A673 (cell line): ENCODE measurements at regions not wholly inside any gene's neighbourhood (a gene's known extent, or its start where the extent isn't known, plus 50 kb on each side); places are given as distances from the start of the nearest gene placed in this dataset.

Source experiments
- BruUV-seq: library from RNA; stranded (reverse); fragments of 400-500 nt; replicated peaks from 2 replicates; lab custom pipeline; 2021; lab: Mats Ljungman, UMichigan
- CTCF ChIA-PET: fragments of 300-600 bp; sonication (Branson Sonifier 250); formaldehyde crosslinking; loops from one replicate; lab custom pipeline; 2022; ENCODE audit warnings: antibody characterized with exemption; lab: Charles Lee
- POLR2A ChIA-PET: fragments of 300-600 bp; sonication (Branson Sonifier 250); formaldehyde crosslinking; loops from one replicate; lab custom pipeline; 2022; ENCODE audit warnings: antibody characterized with exemption; ENCODE audit not compliant: low non-redundant PET; lab: Charles Lee
- DNase-seq: peaks from one replicate; pipeline ENCODE4 v3.0.0-alpha.2; 2015; ENCODE audit warnings: low spot score
- H3K27ac ChIP-seq: fragments of 200-600 bp; sonication (generic); 2 replicates; pipeline ENCODE4 v1.5.1; 2016; ENCODE audit warnings: mixed run types, low read depth, mild to moderate bottlenecking, mixed read lengths, antibody characterized with exemption, low read length; ENCODE audit not compliant: poor library complexity, severe bottlenecking
- H3K27me3 ChIP-seq: fragments of 200-600 bp; sonication (generic); replicated peaks from 2 replicates; pipeline ENCODE4 v1.6.1; 2017; ENCODE audit warnings: mixed run types, low read depth, mild to moderate bottlenecking, mixed read lengths, antibody characterized with exemption, low read length; ENCODE audit not compliant: insufficient read depth, poor library complexity
- H3K36me3 ChIP-seq: fragments of 200-600 bp; sonication (generic); 2 replicates; pipeline ENCODE4 v1.6.1; 2016; ENCODE audit warnings: mixed run types, mild to moderate bottlenecking, mixed read lengths, antibody characterized with exemption, low read length; ENCODE audit not compliant: insufficient read depth, poor library complexity, severe bottlenecking
- H3K4me1 ChIP-seq: fragments of 200-600 bp; sonication (generic); 2 replicates; pipeline ENCODE4 v1.6.1; 2017; ENCODE audit warnings: mixed run types, mild to moderate bottlenecking, mixed read lengths, antibody characterized with exemption, low read length; ENCODE audit not compliant: insufficient read depth, poor library complexity, severe bottlenecking
- H3K4me3 ChIP-seq: fragments of 200-600 bp; sonication (generic); 2 replicates; pipeline ENCODE4 v1.5.1; 2016; ENCODE audit warnings: low read depth, mixed run types, mild to moderate bottlenecking, mixed read lengths, low read length; ENCODE audit not compliant: poor library complexity, severe bottlenecking
- H3K9me3 ChIP-seq: fragments of 200-600 bp; sonication (generic); 2 replicates; pipeline ENCODE4 v1.6.1; 2016; ENCODE audit warnings: mixed run types, low read depth, mild to moderate bottlenecking, mixed read lengths, antibody characterized with exemption, low read length; ENCODE audit not compliant: poor library complexity, severe bottlenecking
- EZH2 ChIP-seq: fragments of 200-600 bp; sonication (generic); IDR thresholded peaks from 2 replicates; pipeline ENCODE4 v1.6.1; 2017; ENCODE audit warnings: borderline replicate concordance, low read depth, mild to moderate bottlenecking, mixed read lengths, antibody characterized with exemption, low read length; ENCODE audit not compliant: poor library complexity, severe bottlenecking
- intact Hi-C: fragments of 100-400 bp; cut with micrococcal nuclease; formaldehyde crosslinking; loops from one replicate; pipeline ENCODE4 v1.10.0; 2022; ENCODE audit not compliant: unreplicated experiment
- TF ChIP-seq, protein P1 (sequence below): fragments of 300-800, 200-600 bp; sonication (generic); conservative IDR thresholded peaks from 2 replicates; pipeline ENCODE4 v1.5.1; 2017; ENCODE audit warnings: low read depth, mild to moderate bottlenecking, antibody characterized with exemption, low read length, moderate library complexity, mixed read lengths

GRCh38 chrX:2145692-2146367, 354.9 kb downstream of the DHRSX start:
- peaks cover 4% of the 10 kb centered on the region for H3K9me3 ChIP-seq
- no TSS peak for BruUV-seq
- TF ChIP-seq, protein P1, sequence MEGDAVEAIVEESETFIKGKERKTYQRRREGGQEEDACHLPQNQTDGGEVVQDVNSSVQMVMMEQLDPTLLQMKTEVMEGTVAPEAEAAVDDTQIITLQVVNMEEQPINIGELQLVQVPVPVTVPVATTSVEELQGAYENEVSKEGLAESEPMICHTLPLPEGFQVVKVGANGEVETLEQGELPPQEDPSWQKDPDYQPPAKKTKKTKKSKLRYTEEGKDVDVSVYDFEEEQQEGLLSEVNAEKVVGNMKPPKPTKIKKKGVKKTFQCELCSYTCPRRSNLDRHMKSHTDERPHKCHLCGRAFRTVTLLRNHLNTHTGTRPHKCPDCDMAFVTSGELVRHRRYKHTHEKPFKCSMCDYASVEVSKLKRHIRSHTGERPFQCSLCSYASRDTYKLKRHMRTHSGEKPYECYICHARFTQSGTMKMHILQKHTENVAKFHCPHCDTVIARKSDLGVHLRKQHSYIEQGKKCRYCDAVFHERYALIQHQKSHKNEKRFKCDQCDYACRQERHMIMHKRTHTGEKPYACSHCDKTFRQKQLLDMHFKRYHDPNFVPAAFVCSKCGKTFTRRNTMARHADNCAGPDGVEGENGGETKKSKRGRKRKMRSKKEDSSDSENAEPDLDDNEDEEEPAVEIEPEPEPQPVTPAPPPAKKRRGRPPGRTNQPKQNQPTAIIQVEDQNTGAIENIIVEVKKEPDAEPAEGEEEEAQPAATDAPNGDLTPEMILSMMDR, result no peak
- no peak for TF ChIP-seq EZH2
- ChIA-PET POLR2A (no interaction called here), CTCF (no interaction called here)
- H3K36me3 ChIP-seq, result no peaks in the 10 kb centered on the region
- DNase-seq, result peak; percentile 46
- no peak overlapping the region for H3K27ac ChIP-seq
- H3K4me3 ChIP-seq, result no peak overlapping the region
- intact Hi-C loops, result no loop called here
- H3K4me1 ChIP-seq, result no peaks in the 10 kb centered on the region
- H3K27me3 ChIP-seq, result no peaks in the 10 kb centered on the region

DNA sequence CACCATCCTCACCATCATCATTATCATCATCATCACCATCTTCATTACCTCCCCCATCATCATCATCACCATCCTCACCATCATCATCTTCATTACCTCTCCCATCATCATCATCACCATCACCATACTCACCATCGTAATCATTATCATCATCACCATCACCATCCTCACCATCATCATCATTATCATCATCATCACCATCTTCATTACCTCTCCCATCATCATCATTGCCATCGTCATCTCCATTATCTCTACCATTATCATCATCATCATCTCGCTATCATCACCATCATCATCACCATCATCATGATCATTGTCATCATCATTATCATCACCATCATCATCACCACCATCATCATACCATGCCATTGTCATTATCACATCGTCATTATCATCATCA, 362.9 kb downstream of the DHRSX start:
- POLR2A ChIA-PET, result no interaction called here

GRCh38 chrX:2136848-2137247, 363.9 kb downstream of the DHRSX start:
- Histone ChIP-seq H3K4me1 (no peaks in the 10 kb centered on the region), H3K4me3 (no peak overlapping the region), H3K27me3 (no peaks in the 10 kb centered on the region), H3K36me3 (no peaks in the 10 kb centered on the region), H3K27ac (no peak overlapping the region), H3K9me3 (no peaks in the 10 kb centered on the region)
- no TSS peak for BruUV-seq
- TF ChIP-seq, protein P1, result no peak
- no peak for TF ChIP-seq EZH2
- CTCF ChIA-PET, result no interaction called here
- POLR2A ChIA-PET, result no interaction called here
- no peak for DNase-seq
- intact Hi-C loops, result no loop called here

More for the DNA sequence above, 362.9 kb downstream of the DHRSX start:
- TF ChIP-seq EZH2, result no peak
- TF ChIP-seq, protein P1, result no peak
- no peak overlapping the region for H3K4me3 ChIP-seq
- no peaks in the 10 kb centered on the region for H3K4me1 ChIP-seq
- CTCF ChIA-PET, result no interaction called here
- H3K36me3 ChIP-seq, result no peaks in the 10 kb centered on the region
- no peaks in the 10 kb centered on the region for H3K27me3 ChIP-seq
- intact Hi-C loops, result no loop called here
- H3K27ac ChIP-seq, result no peak overlapping the region
- BruUV-seq, result no TSS peak
- DNase-seq, result no peak
- H3K9me3 ChIP-seq, result no peaks in the 10 kb centered on the region
